GM08714 (cell line): ENCODE measurements at regions not wholly inside any gene's neighbourhood (a gene's known extent, or its start where the extent isn't known, plus 50 kb on each side); places are given as distances from the start of the nearest gene placed in this dataset.
"Not testable (repeated sequence)": the region's sequence is repeated elsewhere in the genome, so short reads cannot be mapped to it uniquely, and the experiment has no call there.

Experiments
- H3K4me3 ChIP-seq: fragments of 200-500 bp; sonication (Bioruptor generic); 2 replicates; pipeline ENCODE4 v1.5.1; 2014; ENCODE audit warnings: mild to moderate bottlenecking, low read length, inconsistent platforms
- ZNF274 ChIP-seq: IDR thresholded peaks from 2 replicates; pipeline ENCODE4 v1.6.1; 2012; ENCODE audit warnings: mild to moderate bottlenecking, low read depth, low read length

- no peak overlapping the region for H3K4me3 ChIP-seq
- no peak for TF ChIP-seq ZNF274
Measured at GRCh38 chr3:147675761-147676160, 266.6 kb downstream of the ZIC1 start.

- H3K4me3 ChIP-seq, result no peak overlapping the region
- no peak for TF ChIP-seq ZNF274
Measured at GRCh38 chr3:147680837-147681483, 271.8 kb downstream of the ZIC1 start.

- no peak for TF ChIP-seq ZNF274
- H3K4me3 ChIP-seq, result no peak overlapping the region
Measured at GRCh38 chr3:147688868-147689267, 279.7 kb downstream of the ZIC1 start.

GRCh38 chr3:147699175-147699838 is 290.1 kb downstream of the ZIC1 start:
- no peak overlapping the region for H3K4me3 ChIP-seq
- no peak for TF ChIP-seq ZNF274

- no peak for TF ChIP-seq ZNF274
- no peak overlapping the region for H3K4me3 ChIP-seq
Measured at GRCh38 chr3:147701195-147701594, 292.0 kb downstream of the ZIC1 start.

GRCh38 chr3:147702509-147702908 is 293.3 kb downstream of the ZIC1 start:
- no peak overlapping the region for H3K4me3 ChIP-seq
- TF ChIP-seq ZNF274, result no peak

- no peak overlapping the region for H3K4me3 ChIP-seq
Measured at GRCh38 chr3:147705651-147706051, 296.5 kb downstream of the ZIC1 start.

GRCh38 chr3:147710753-147711152 is 301.6 kb downstream of the ZIC1 start:
- H3K4me3 ChIP-seq, result not testable (repeated sequence)

More at GRCh38 chr3:147705651-147706051, 296.5 kb downstream of the ZIC1 start:
- no peak for TF ChIP-seq ZNF274

- no peak for TF ChIP-seq ZNF274
Measured at GRCh38 chr3:147712357-147712756, 303.2 kb downstream of the ZIC1 start.

GRCh38 chr3:147712758-147713157 is 303.6 kb downstream of the ZIC1 start:
- H3K4me3 ChIP-seq, result not testable (repeated sequence)

More at GRCh38 chr3:147712357-147712756, 303.2 kb downstream of the ZIC1 start:
- H3K4me3 ChIP-seq, result no peak overlapping the region

GRCh38 chr3:147713234-147714133 is 304.3 kb downstream of the ZIC1 start:
- no peak for TF ChIP-seq ZNF274
- no peak overlapping the region for H3K4me3 ChIP-seq

GRCh38 chr3:147729641-147730040 is 320.5 kb downstream of the ZIC1 start:
- TF ChIP-seq ZNF274, result no peak

GRCh38 chr3:147730284-147730683 is 321.1 kb downstream of the ZIC1 start:
- H3K4me3 ChIP-seq, result no peak overlapping the region
- TF ChIP-seq ZNF274, result no peak

More at GRCh38 chr3:147729641-147730040, 320.5 kb downstream of the ZIC1 start:
- no peak overlapping the region for H3K4me3 ChIP-seq

- no peak overlapping the region for H3K4me3 ChIP-seq
- TF ChIP-seq ZNF274, result no peak
Measured at GRCh38 chr3:147733217-147733616, 324.1 kb downstream of the ZIC1 start.

- no peak for TF ChIP-seq ZNF274
Measured at GRCh38 chr3:147735616-147736015, 326.5 kb downstream of the ZIC1 start.

More at GRCh38 chr3:147735616-147736015, 326.5 kb downstream of the ZIC1 start:
- H3K4me3 ChIP-seq, result no peak overlapping the region
